Activated naive CD8-positive, alpha-beta T cell treated with anti-CD3 and anti-CD28 coated beads for 36 hours (primary cell): ENCODE measurements at regions not wholly inside any gene's neighbourhood (a gene's known extent, or its start where the extent isn't known, plus 50 kb on each side); places are given as distances from the start of the nearest gene placed in this dataset.
"Not testable (repeated sequence)": the region's sequence is repeated elsewhere in the genome, so short reads cannot be mapped to it uniquely, and the experiment has no call there.

Experiments
- DNase-seq: peaks from one replicate; pipeline ENCODE4 v3.0.0; 2021
- H3K27ac Mint-ChIP-seq: one replicate; pipeline ENCODE4 v1.8.0; 2022; ENCODE audit warnings: mild to moderate bottlenecking, moderate library complexity, mixed read lengths
- H3K27me3 Mint-ChIP-seq: one replicate; pipeline ENCODE4 v1.8.0; 2022; ENCODE audit warnings: mild to moderate bottlenecking, mixed read lengths
- H3K36me3 Mint-ChIP-seq: one replicate; pipeline ENCODE4 v1.8.0; 2021; ENCODE audit warnings: mild to moderate bottlenecking, mixed read lengths
- H3K4me1 Mint-ChIP-seq: one replicate; pipeline ENCODE4 v1.8.0; 2021; ENCODE audit warnings: mixed read lengths
- H3K4me3 Mint-ChIP-seq: one replicate; pipeline ENCODE4 v1.8.0; 2022; ENCODE audit warnings: mild to moderate bottlenecking, moderate library complexity, mixed read lengths
- H3K9me3 Mint-ChIP-seq: one replicate; pipeline ENCODE4 v1.8.0; 2022; ENCODE audit warnings: mixed read lengths

- no peak for DNase-seq
- Mint-ChIP-seq H3K27me3 (no peaks in the 10 kb centered on the region), H3K4me3 (no peak overlapping the region), H3K36me3 (no peaks in the 10 kb centered on the region), H3K9me3 (peaks cover 8% of the 10 kb centered on the region), H3K27ac (no peak overlapping the region), H3K4me1 (no peaks in the 10 kb centered on the region)
These were observed 379.0 kb downstream of the EPHA7 start for GRCh38 chr6:93040375-93040774.

- H3K9me3 Mint-ChIP-seq = peaks cover 11% of the 10 kb centered on the region
- DNase-seq = no peak
- H3K4me1 Mint-ChIP-seq = no peaks in the 10 kb centered on the region
- no peak overlapping the region for H3K4me3 Mint-ChIP-seq
- no peaks in the 10 kb centered on the region for H3K27me3 Mint-ChIP-seq
- no peaks in the 10 kb centered on the region for H3K36me3 Mint-ChIP-seq
- H3K27ac Mint-ChIP-seq = no peak overlapping the region
These were observed 382.5 kb downstream of the EPHA7 start for GRCh38 chr6:93036835-93037234.

GRCh38 chr6:93035756-93036155 lies 383.6 kb downstream of the EPHA7 start:
- H3K27ac Mint-ChIP-seq = no peak overlapping the region
- H3K4me1 Mint-ChIP-seq = no peaks in the 10 kb centered on the region
- no peaks in the 10 kb centered on the region for H3K27me3 Mint-ChIP-seq
- H3K36me3 Mint-ChIP-seq = no peaks in the 10 kb centered on the region
- peaks cover 11% of the 10 kb centered on the region for H3K9me3 Mint-ChIP-seq
- DNase-seq = no peak
- H3K4me3 Mint-ChIP-seq = no peak overlapping the region

GRCh38 chr6:93021235-93021915 lies 398.0 kb downstream of the EPHA7 start:
- Mint-ChIP-seq H3K9me3 (no peaks in the 10 kb centered on the region), H3K27ac (no peak overlapping the region)
- no peak for DNase-seq

GRCh38 chr6:93017626-93018025 lies 401.7 kb downstream of the EPHA7 start:
- H3K27me3 Mint-ChIP-seq = no peaks in the 10 kb centered on the region
- no peak overlapping the region for H3K4me3 Mint-ChIP-seq
- no peaks in the 10 kb centered on the region for H3K9me3 Mint-ChIP-seq
- no peaks in the 10 kb centered on the region for H3K36me3 Mint-ChIP-seq
- no peak for DNase-seq
- no peak overlapping the region for H3K27ac Mint-ChIP-seq
- no peaks in the 10 kb centered on the region for H3K4me1 Mint-ChIP-seq

More at GRCh38 chr6:93021235-93021915, 398.0 kb downstream of the EPHA7 start:
- no peaks in the 10 kb centered on the region for H3K4me1 Mint-ChIP-seq
- no peaks in the 10 kb centered on the region for H3K27me3 Mint-ChIP-seq
- no peaks in the 10 kb centered on the region for H3K36me3 Mint-ChIP-seq
- H3K4me3 Mint-ChIP-seq = no peak overlapping the region

GRCh38 chr6:93017213-93017612 lies 402.1 kb downstream of the EPHA7 start:
- H3K4me3 Mint-ChIP-seq = no peak overlapping the region
- H3K4me1 Mint-ChIP-seq = no peaks in the 10 kb centered on the region
- DNase-seq = no peak
- H3K36me3 Mint-ChIP-seq = no peaks in the 10 kb centered on the region
- no peaks in the 10 kb centered on the region for H3K27me3 Mint-ChIP-seq
- H3K27ac Mint-ChIP-seq = no peak overlapping the region
- H3K9me3 Mint-ChIP-seq = no peaks in the 10 kb centered on the region

- no peak overlapping the region for H3K27ac Mint-ChIP-seq
- no peaks in the 10 kb centered on the region for H3K9me3 Mint-ChIP-seq
- H3K36me3 Mint-ChIP-seq = no peaks in the 10 kb centered on the region
- H3K27me3 Mint-ChIP-seq = no peaks in the 10 kb centered on the region
- no peak for DNase-seq
- no peaks in the 10 kb centered on the region for H3K4me1 Mint-ChIP-seq
- H3K4me3 Mint-ChIP-seq = no peak overlapping the region
These were observed 406.3 kb downstream of the EPHA7 start for GRCh38 chr6:93013054-93013453.

GRCh38 chr6:93008375-93008774 lies 411.0 kb downstream of the EPHA7 start:
- Mint-ChIP-seq H3K27me3 (no peaks in the 10 kb centered on the region), H3K4me1 (no peaks in the 10 kb centered on the region), H3K4me3 (no peak overlapping the region), H3K36me3 (no peaks in the 10 kb centered on the region), H3K9me3 (no peaks in the 10 kb centered on the region), H3K27ac (no peak overlapping the region)
- DNase-seq = no peak

GRCh38 chr6:92989656-92990055 lies 429.7 kb downstream of the EPHA7 start:
- DNase-seq = no peak
- Mint-ChIP-seq H3K4me3 (no peak overlapping the region), H3K9me3 (no peaks in the 10 kb centered on the region), H3K4me1 (no peaks in the 10 kb centered on the region), H3K36me3 (no peaks in the 10 kb centered on the region), H3K27me3 (no peaks in the 10 kb centered on the region), H3K27ac (no peak overlapping the region)

- H3K27ac Mint-ChIP-seq = no peak overlapping the region
- no peak overlapping the region for H3K4me3 Mint-ChIP-seq
- H3K9me3 Mint-ChIP-seq = no peaks in the 10 kb centered on the region
- no peaks in the 10 kb centered on the region for H3K4me1 Mint-ChIP-seq
- H3K27me3 Mint-ChIP-seq = no peaks in the 10 kb centered on the region
- no peak for DNase-seq
- H3K36me3 Mint-ChIP-seq = no peaks in the 10 kb centered on the region
These were observed 440.1 kb downstream of the EPHA7 start for GRCh38 chr6:92979281-92979680.

- DNase-seq = no peak
- Mint-ChIP-seq H3K36me3 (no peaks in the 10 kb centered on the region), H3K4me3 (no peak overlapping the region), H3K27me3 (no peaks in the 10 kb centered on the region), H3K27ac (no peak overlapping the region), H3K9me3 (no peaks in the 10 kb centered on the region), H3K4me1 (no peaks in the 10 kb centered on the region)
These were observed 442.3 kb downstream of the EPHA7 start for GRCh38 chr6:92977018-92977417.

GRCh38 chr6:92967362-92967761 lies 452.0 kb downstream of the EPHA7 start:
- Mint-ChIP-seq H3K4me3 (no peak overlapping the region), H3K27ac (no peak overlapping the region), H3K27me3 (no peaks in the 10 kb centered on the region), H3K9me3 (no peaks in the 10 kb centered on the region), H3K36me3 (no peaks in the 10 kb centered on the region), H3K4me1 (no peaks in the 10 kb centered on the region)
- DNase-seq = no peak

GRCh38 chr6:92962846-92963245 lies 456.5 kb downstream of the EPHA7 start:
- H3K27ac Mint-ChIP-seq = no peak overlapping the region
- DNase-seq = no peak
- H3K4me3 Mint-ChIP-seq = no peak overlapping the region
- no peaks in the 10 kb centered on the region for H3K36me3 Mint-ChIP-seq
- H3K9me3 Mint-ChIP-seq = peaks cover 15% of the 10 kb centered on the region
- no peaks in the 10 kb centered on the region for H3K27me3 Mint-ChIP-seq
- H3K4me1 Mint-ChIP-seq = no peaks in the 10 kb centered on the region

- not testable (repeated sequence) for H3K4me3 Mint-ChIP-seq, H3K36me3 Mint-ChIP-seq, H3K27me3 Mint-ChIP-seq, H3K9me3 Mint-ChIP-seq, H3K4me1 Mint-ChIP-seq, H3K27ac Mint-ChIP-seq, DNase-seq
These were observed 467.2 kb downstream of the EPHA7 start for GRCh38 chr6:92952111-92952510.

- no peak for DNase-seq
- Mint-ChIP-seq H3K27me3 (peaks cover 3% of the 10 kb centered on the region), H3K4me3 (no peak overlapping the region), H3K9me3 (peaks cover 5% of the 10 kb centered on the region), H3K36me3 (no peaks in the 10 kb centered on the region), H3K27ac (no peak overlapping the region), H3K4me1 (no peaks in the 10 kb centered on the region)
These were observed 473.6 kb downstream of the EPHA7 start for GRCh38 chr6:92945799-92946198.

GRCh38 chr6:92944132-92944531 lies 475.2 kb downstream of the EPHA7 start:
- no peak overlapping the region for H3K27ac Mint-ChIP-seq
- H3K27me3 Mint-ChIP-seq = peaks cover 3% of the 10 kb centered on the region
- no peaks in the 10 kb centered on the region for H3K36me3 Mint-ChIP-seq

More at GRCh38 chr6:92944132-92944531, 475.2 kb downstream of the EPHA7 start:
- peaks cover 3% of the 10 kb centered on the region for H3K9me3 Mint-ChIP-seq
- H3K4me3 Mint-ChIP-seq = no peak overlapping the region
- DNase-seq = no peak
- no peaks in the 10 kb centered on the region for H3K4me1 Mint-ChIP-seq
